Mesenchymal stem cell (in vitro differentiated cells and primary cell): ENCODE measurements at regions not wholly inside any gene's neighbourhood (a gene's known extent, or its start where the extent isn't known, plus 50 kb on each side); places are given as distances from the start of the nearest gene placed in this dataset.

ENCODE experiments used
- DNase-seq: peaks from one replicate; pipeline ENCODE4 v3.0.0-alpha.2; 2013
- H2AFZ ChIP-seq: one replicate; pipeline ENCODE4 v1.6.1; 2013; ENCODE audit warnings: low read depth, mild to moderate bottlenecking, control low read depth, inconsistent platforms, low read length, moderate library complexity
- H2AK5ac ChIP-seq: 2 replicates; pipeline ENCODE4 v1.6.1; 2013; ENCODE audit warnings: low read length, moderate library complexity, mild to moderate bottlenecking, inconsistent platforms; ENCODE audit not compliant: severe bottlenecking
- H2BK120ac ChIP-seq: one replicate; pipeline ENCODE4 v1.6.1; 2013; ENCODE audit warnings: low read depth, mild to moderate bottlenecking, inconsistent platforms, low read length, moderate library complexity
- H2BK12ac ChIP-seq, 2 experiments: one replicate each; pipeline ENCODE4 v1.6.1; 2013; ENCODE audit warnings: inconsistent platforms in 2 of 2, low read length in 2 of 2, mild to moderate bottlenecking in 2 of 2, moderate library complexity in 2 of 2, control low read depth in 1 of 2
- H2BK15ac ChIP-seq: one replicate; pipeline ENCODE4 v1.6.1; 2013; ENCODE audit warnings: mild to moderate bottlenecking, low read depth, inconsistent platforms; ENCODE audit not compliant: poor library complexity, severe bottlenecking
- H2BK5ac ChIP-seq: 2 replicates; pipeline ENCODE4 v1.6.1; 2013; ENCODE audit warnings: low read depth, mild to moderate bottlenecking, low read length, control low read depth, inconsistent platforms; ENCODE audit not compliant: poor library complexity, severe bottlenecking
- H3K14ac ChIP-seq, 2 experiments: one replicate each; pipeline ENCODE4 v1.6.1; 2013; ENCODE audit warnings: inconsistent platforms in 2 of 2, low read length in 2 of 2, control low read depth in 1 of 2, mild to moderate bottlenecking in 1 of 2, moderate library complexity in 1 of 2
- H3K18ac ChIP-seq, 2 experiments: one replicate each; pipeline ENCODE4 v1.6.1; 2013; ENCODE audit warnings: inconsistent platforms in 2 of 2, low read length in 2 of 2, control low read depth in 1 of 2, low read depth in 1 of 2, mild to moderate bottlenecking in 1 of 2
- H3K23ac ChIP-seq, 2 experiments: one replicate each; pipeline ENCODE4 v1.6.1; 2013; ENCODE audit warnings: inconsistent platforms in 2 of 2, low read length in 2 of 2, mild to moderate bottlenecking in 2 of 2, moderate library complexity in 2 of 2, control low read depth in 1 of 2
- H3K27ac ChIP-seq: 2 replicates; pipeline ENCODE4 v1.5.1; 2013; ENCODE audit warnings: mild to moderate bottlenecking, moderate library complexity, low read length, control low read depth, inconsistent platforms; ENCODE audit not compliant: poor library complexity, severe bottlenecking
- H3K27me3 ChIP-seq, 2 experiments: 2 replicates each; pipeline versions ENCODE4 v1.6.1 to v1.7.0; 2013; ENCODE audit warnings: low read length in 2 of 2, mild to moderate bottlenecking in 2 of 2, moderate library complexity in 2 of 2, control low read depth in 1 of 2, inconsistent platforms in 1 of 2; ENCODE audit not compliant: control insufficient read depth in 1 of 2, insufficient read depth in 1 of 2
- H3K36me3 ChIP-seq, 2 experiments: 2 replicates each; pipeline versions ENCODE4 v1.6.1 to v1.7.0; 2013; ENCODE audit warnings: low read length in 2 of 2, control low read depth in 1 of 2, inconsistent platforms in 1 of 2, low read depth in 1 of 2, mild to moderate bottlenecking in 1 of 2; ENCODE audit not compliant: insufficient read depth in 2 of 2, control insufficient read depth in 1 of 2
- H3K4ac ChIP-seq, 2 experiments: one replicate each; pipeline ENCODE4 v1.6.1; 2013; ENCODE audit warnings: inconsistent platforms in 2 of 2, low read length in 2 of 2, mild to moderate bottlenecking in 2 of 2, moderate library complexity in 2 of 2, control low read depth in 1 of 2, low read depth in 1 of 2
- H3K4me1 ChIP-seq: 2 replicates; pipeline ENCODE4 v1.6.1; 2013; ENCODE audit warnings: low read depth, low read length, control low read depth; ENCODE audit not compliant: control insufficient read depth, insufficient read depth
- H3K4me2 ChIP-seq: 2 replicates; pipeline ENCODE4 v1.6.1; 2013; ENCODE audit warnings: low read length, mild to moderate bottlenecking, inconsistent platforms; ENCODE audit not compliant: poor library complexity, severe bottlenecking
- H3K4me3 ChIP-seq, 2 experiments: 2 replicates each; pipeline versions ENCODE4 v1.5.1 to v1.7.0; 2013; ENCODE audit warnings: low read length in 2 of 2, mild to moderate bottlenecking in 2 of 2, control low read depth in 1 of 2, low read depth in 1 of 2; ENCODE audit not compliant: insufficient read depth in 1 of 2
- H3K79me1 ChIP-seq: replicated peaks from 2 replicates; pipeline ENCODE4 v1.6.1; 2013; ENCODE audit warnings: mild to moderate bottlenecking, control low read depth, low read length, inconsistent platforms; ENCODE audit not compliant: poor library complexity, severe bottlenecking
- H3K9ac ChIP-seq: 2 replicates; pipeline ENCODE4 v1.7.0; 2013; ENCODE audit warnings: mild to moderate bottlenecking, low read length, moderate library complexity
- H3K9me3 ChIP-seq: 2 replicates; pipeline ENCODE4 v1.7.0; 2013; ENCODE audit warnings: mild to moderate bottlenecking, low read length; ENCODE audit not compliant: control insufficient read depth
- H4K8ac ChIP-seq: one replicate; pipeline ENCODE4 v1.6.1; 2013; ENCODE audit warnings: inconsistent platforms, mild to moderate bottlenecking, low read length, moderate library complexity
- H4K91ac ChIP-seq: one replicate; pipeline ENCODE4 v1.6.1; 2013; ENCODE audit warnings: mild to moderate bottlenecking, low read length, inconsistent platforms
- WGBS: methylation state at CpG from one replicate; pipeline ENCODE4 v1.1.7; 2013; ENCODE audit warnings: mixed read lengths; 5-methylcytosine and 5-hydroxymethylcytosine counted together

DNA sequence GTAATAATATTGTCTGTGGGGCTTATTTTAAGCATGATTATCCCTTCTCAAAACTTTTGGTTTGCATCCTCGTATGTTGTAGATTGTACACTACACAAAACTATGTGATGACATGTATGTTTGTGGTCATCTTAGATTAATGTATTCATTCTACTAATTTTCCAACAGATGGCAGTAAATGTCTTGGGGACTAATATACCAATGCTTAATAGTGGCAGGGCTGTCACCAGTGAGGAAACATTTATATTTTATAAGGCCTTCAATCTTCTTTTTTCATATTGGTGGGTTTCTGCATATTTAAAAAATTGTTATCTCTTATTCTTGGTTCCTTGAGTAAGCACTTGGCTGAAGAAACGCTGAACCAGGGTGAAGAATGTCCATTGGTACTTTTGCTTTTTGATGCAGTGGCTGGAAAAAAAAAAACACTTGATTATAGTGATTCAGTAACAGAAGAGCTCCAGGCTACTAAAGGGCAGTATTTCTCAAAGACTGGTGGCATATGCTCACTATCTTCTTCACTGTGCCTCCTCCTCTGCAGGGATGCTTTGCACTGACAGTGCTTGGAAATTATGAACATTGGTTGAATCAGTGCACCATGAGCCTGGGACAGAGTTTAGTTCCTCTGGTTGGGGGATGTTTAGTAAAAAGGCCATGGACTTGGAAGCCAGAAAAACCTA is 530.3 kb downstream of the RASEF start:
- H3K4me2 ChIP-seq, result no peak overlapping the region

DNA sequence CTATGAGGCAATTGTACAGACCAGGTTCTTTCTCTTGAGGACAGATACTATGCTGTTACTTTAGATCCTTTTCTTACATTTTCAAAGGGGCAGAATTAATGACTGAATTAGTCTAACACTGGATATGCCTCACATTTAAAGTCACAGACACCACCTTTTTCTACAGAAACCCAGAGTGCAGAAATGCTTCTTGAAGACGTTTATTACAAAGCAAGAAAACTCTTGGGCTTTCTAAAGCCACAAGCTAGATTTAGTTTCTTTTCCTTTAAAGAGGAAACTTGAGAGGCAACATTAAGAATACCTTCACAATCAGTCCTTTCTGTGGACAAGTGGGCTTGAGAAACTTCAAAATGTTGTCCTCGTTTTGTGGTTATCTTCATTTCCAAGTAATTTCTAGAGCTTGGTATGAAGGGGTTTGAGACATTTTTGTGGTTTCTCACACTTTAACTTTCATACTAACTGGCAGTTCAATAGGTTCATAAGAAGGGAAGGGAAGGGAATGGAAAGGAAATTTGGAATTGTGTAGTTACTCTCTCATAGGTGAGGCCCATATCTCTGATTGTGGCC is 527.4 kb downstream of the RASEF start:
- WGBS, result no CpG with 5 or more reads among the region's 2 CpGs
- H3K4ac ChIP-seq, result no peak overlapping the region
- H4K8ac ChIP-seq, result no peak overlapping the region
- H3K9ac ChIP-seq, result no peak overlapping the region
- DNase-seq, result no peak
- no peak overlapping the region for H3K4me2 ChIP-seq
- no peak overlapping the region for H3K18ac ChIP-seq
- H2BK12ac ChIP-seq, result no peak overlapping the region
- no peaks in the 10 kb centered on the region for H3K79me1 ChIP-seq
- no peak overlapping the region for H3K14ac ChIP-seq
- no peak overlapping the region for H3K27ac ChIP-seq
- H3K23ac ChIP-seq, result no peak overlapping the region
- no peaks in the 10 kb centered on the region for H3K36me3 ChIP-seq
- no peak overlapping the region for H2AFZ ChIP-seq
- H3K27me3 ChIP-seq, result no peaks in the 10 kb centered on the region
- H2AK5ac ChIP-seq, result no peak overlapping the region
- no peaks in the 10 kb centered on the region for H3K9me3 ChIP-seq
- H2BK5ac ChIP-seq, result no peak overlapping the region
- H2BK120ac ChIP-seq, result no peak overlapping the region
- H2BK15ac ChIP-seq, result no peak overlapping the region
- no peaks in the 10 kb centered on the region for H3K4me1 ChIP-seq
- H4K91ac ChIP-seq, result no peak overlapping the region
- no peak overlapping the region for H3K4me3 ChIP-seq

More for the DNA sequence above, 530.3 kb downstream of the RASEF start:
- H2BK5ac ChIP-seq, result no peak overlapping the region
- WGBS, result 79% methylated on average over 1 of the region's 2 CpGs
- H2AK5ac ChIP-seq, result no peak overlapping the region
- H3K4me1 ChIP-seq, result no peaks in the 10 kb centered on the region
- H3K9me3 ChIP-seq, result no peaks in the 10 kb centered on the region
- H3K79me1 ChIP-seq, result no peaks in the 10 kb centered on the region
- no peak overlapping the region for H2AFZ ChIP-seq
- H3K27me3 ChIP-seq, result no peaks in the 10 kb centered on the region
- H4K8ac ChIP-seq, result no peak overlapping the region
- no peak overlapping the region for H3K9ac ChIP-seq
- H2BK12ac ChIP-seq, result peak overlapping the region in 1 of 2 experiments; percentile 7
- no peak overlapping the region for H3K4me3 ChIP-seq
- H3K27ac ChIP-seq, result no peak overlapping the region
- H3K14ac ChIP-seq, result no peak overlapping the region
- peak; percentile 44 for DNase-seq
- H2BK120ac ChIP-seq, result no peak overlapping the region
- no peak overlapping the region for H2BK15ac ChIP-seq
- no peak overlapping the region for H3K23ac ChIP-seq
- H3K18ac ChIP-seq, result peak overlapping the region in 1 of 2 experiments; percentile 37
- H4K91ac ChIP-seq, result no peak overlapping the region
- no peaks in the 10 kb centered on the region for H3K36me3 ChIP-seq
- H3K4ac ChIP-seq, result no peak overlapping the region

- Histone ChIP-seq H3K18ac (no peak overlapping the region), H3K27me3 (no peaks in the 10 kb centered on the region), H3K4me3 (no peak overlapping the region), H4K91ac (no peak overlapping the region), H3K36me3 (no peaks in the 10 kb centered on the region), H4K8ac (no peak overlapping the region), H3K9me3 (no peaks in the 10 kb centered on the region), H3K4me2 (no peak overlapping the region), H3K4ac (no peak overlapping the region), H2AK5ac (no peak overlapping the region), H3K4me1 (no peaks in the 10 kb centered on the region), H3K14ac (no peak overlapping the region), H2BK15ac (no peak overlapping the region), H3K27ac (no peak overlapping the region), H2AFZ (no peak overlapping the region), H3K79me1 (no peaks in the 10 kb centered on the region), H2BK120ac (no peak overlapping the region), H2BK12ac (no peak overlapping the region), H2BK5ac (no peak overlapping the region), H3K23ac (no peak overlapping the region), H3K9ac (no peak overlapping the region)
- no CpG with 5 or more reads among the region's 1 CpG for WGBS
- DNase-seq, result peak; percentile 28
These were observed 524.3 kb downstream of the RASEF start for GRCh38 chr9:82538634-82539033.

GRCh38 chr9:82539146-82539545 is 523.8 kb downstream of the RASEF start:
- Histone ChIP-seq H3K9ac (no peak overlapping the region), H2BK12ac (no peak overlapping the region), H3K18ac (no peak overlapping the region), H2BK15ac (no peak overlapping the region), H3K9me3 (no peaks in the 10 kb centered on the region), H2BK120ac (no peak overlapping the region), H3K4me3 (no peak overlapping the region), H2AK5ac (no peak overlapping the region), H4K8ac (no peak overlapping the region), H3K27me3 (no peaks in the 10 kb centered on the region), H3K27ac (no peak overlapping the region), H3K4ac (no peak overlapping the region), H4K91ac (no peak overlapping the region), H3K4me2 (no peak overlapping the region), H3K14ac (no peak overlapping the region), H3K4me1 (no peaks in the 10 kb centered on the region), H3K23ac (no peak overlapping the region), H2AFZ (no peak overlapping the region), H3K79me1 (no peaks in the 10 kb centered on the region), H2BK5ac (no peak overlapping the region), H3K36me3 (no peaks in the 10 kb centered on the region)
- peak; percentile 54 for DNase-seq
- 81% methylated on average over 1 of the region's 2 CpGs for WGBS
